C4-2B (cell line): ENCODE measurements at regions not wholly inside any gene's neighbourhood (a gene's known extent, or its start where the extent isn't known, plus 50 kb on each side); places are given as distances from the start of the nearest gene placed in this dataset.

Experiments used
- H3K27ac ChIP-seq: fragments of 450-650 bp; 2 replicates; pipeline ENCODE4 v1.5.1; 2017
- ZFX ChIP-seq: fragments of 450-650 bp; IDR thresholded peaks from 2 replicates; pipeline ENCODE4 v1.6.1; 2017
- TF ChIP-seq, protein P1 (sequence below): fragments of 450-650 bp; conservative IDR thresholded peaks from 2 replicates; pipeline ENCODE4 v1.5.1; 2017; ENCODE audit warnings: mild to moderate bottlenecking

DNA sequence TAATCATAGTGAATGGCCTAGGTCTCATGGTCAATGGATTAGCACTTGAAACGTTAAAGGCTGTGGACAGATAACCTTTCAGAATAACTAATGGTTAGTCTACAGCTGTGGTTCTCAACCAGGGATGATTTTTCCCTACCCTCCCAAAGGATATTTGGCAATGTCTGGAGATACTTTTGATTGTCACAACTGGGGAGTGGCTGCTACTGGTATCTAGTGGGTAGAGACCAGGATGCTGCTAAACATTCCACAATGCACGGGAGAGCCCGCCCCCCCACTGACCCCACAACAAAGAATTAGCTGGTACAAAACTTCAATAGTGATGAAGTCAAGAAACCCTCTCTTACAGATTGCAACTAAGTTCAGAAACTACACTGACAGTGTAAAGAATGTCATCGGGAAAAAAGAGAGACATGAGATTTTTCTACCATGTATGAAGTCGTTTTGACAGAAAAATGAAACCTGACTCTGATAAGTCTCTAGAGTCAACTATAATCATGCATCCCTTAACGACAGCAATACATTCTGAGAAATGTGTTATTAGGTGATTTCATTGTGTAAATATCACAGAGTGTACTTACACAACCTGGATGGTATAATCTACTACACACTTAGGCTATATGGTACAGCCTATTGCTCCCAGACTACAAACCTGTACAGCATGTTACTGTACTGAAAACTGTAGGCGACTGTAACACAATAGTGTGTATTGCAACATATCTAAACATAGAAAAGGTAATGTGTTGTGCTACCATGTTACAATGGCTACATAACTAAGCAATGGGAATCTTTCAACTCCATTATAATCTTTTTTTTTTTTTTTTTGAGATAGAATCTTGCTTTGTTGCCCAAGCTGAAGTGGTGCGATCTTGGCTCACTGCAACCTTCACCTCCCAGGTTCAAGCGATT is 49.7 kb upstream of the PRDX6 start:
- no peak overlapping the region for H3K27ac ChIP-seq
- TF ChIP-seq, protein P1, sequence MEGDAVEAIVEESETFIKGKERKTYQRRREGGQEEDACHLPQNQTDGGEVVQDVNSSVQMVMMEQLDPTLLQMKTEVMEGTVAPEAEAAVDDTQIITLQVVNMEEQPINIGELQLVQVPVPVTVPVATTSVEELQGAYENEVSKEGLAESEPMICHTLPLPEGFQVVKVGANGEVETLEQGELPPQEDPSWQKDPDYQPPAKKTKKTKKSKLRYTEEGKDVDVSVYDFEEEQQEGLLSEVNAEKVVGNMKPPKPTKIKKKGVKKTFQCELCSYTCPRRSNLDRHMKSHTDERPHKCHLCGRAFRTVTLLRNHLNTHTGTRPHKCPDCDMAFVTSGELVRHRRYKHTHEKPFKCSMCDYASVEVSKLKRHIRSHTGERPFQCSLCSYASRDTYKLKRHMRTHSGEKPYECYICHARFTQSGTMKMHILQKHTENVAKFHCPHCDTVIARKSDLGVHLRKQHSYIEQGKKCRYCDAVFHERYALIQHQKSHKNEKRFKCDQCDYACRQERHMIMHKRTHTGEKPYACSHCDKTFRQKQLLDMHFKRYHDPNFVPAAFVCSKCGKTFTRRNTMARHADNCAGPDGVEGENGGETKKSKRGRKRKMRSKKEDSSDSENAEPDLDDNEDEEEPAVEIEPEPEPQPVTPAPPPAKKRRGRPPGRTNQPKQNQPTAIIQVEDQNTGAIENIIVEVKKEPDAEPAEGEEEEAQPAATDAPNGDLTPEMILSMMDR, result no peak
- no peak for TF ChIP-seq ZFX
